Stimulated activated CD4-positive, alpha-beta T cell treated with anti-CD3 and anti-CD28 coated beads, Interleukin-2, amount 100 ng/mL, for 48 hours (primary cell): ENCODE measurements at regions not wholly inside any gene's neighbourhood (a gene's known extent, or its start where the extent isn't known, plus 50 kb on each side); places are given as distances from the start of the nearest gene placed in this dataset.

Experiments used
- DNase-seq, 2 donors: peaks; one replicate each; pipeline ENCODE4 v3.0.0-alpha.2; 2020

GRCh38 chrY:7463711-7464110, 552.2 kb upstream of the AMELY start:
- DNase-seq: no peak

- no peak for DNase-seq
These were observed 551.6 kb upstream of the AMELY start for GRCh38 chrY:7463196-7463595.

DNA sequence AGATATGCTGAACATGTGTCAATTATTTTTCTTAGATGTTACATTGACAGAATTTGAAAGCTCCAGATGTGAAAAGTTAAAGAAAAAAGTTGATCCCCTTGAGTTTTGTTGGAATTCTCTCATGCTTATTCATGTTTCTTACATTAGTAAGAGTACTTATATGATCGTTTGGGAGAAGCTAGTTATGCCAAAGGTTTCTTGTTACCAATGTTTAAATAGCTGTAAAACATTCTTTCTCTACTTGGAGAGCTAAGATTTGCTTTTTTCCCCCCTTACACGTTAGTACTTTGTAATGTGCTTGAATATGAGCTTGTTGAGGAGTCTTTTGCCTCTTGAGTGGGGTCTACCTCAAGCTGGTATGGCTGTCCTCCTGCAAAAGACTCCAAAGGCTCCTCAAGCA, 551.1 kb upstream of the AMELY start:
- no peak for DNase-seq

DNA sequence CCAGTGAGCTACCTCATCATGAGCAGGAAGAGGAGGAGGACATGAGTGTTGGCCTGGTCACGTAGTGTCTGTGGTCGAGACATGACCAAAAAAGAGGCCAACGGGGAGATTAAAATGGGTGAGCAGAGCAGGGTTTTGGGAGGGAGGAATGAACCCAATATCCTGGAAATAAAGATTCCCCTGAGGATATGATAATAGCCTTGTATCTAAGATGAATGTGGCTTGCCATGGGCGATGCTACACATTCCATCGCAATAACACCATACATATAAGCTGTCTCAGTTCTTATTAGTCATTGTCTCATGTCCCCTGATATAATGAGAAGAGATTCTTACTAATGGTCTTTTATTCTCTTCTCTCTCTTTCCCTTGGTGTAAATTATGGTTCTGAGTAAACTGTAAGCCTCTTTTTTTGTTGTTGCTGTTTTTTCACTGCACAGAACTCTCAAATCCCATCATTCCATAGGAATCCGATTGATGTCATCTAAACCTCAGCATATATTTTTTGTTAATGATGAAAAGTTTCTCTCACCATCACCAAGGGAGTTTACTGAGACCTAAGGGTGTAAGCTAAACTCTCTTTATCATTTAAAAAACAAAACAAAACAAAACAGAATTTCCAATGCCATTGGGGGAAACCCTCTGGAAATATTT, 550.4 kb upstream of the AMELY start:
- no peak for DNase-seq

- DNase-seq: no peak
These were observed 548.2 kb upstream of the AMELY start for GRCh38 chrY:7459802-7460201.

- no peak for DNase-seq
These were observed 546.9 kb upstream of the AMELY start for GRCh38 chrY:7458301-7459078.

DNA sequence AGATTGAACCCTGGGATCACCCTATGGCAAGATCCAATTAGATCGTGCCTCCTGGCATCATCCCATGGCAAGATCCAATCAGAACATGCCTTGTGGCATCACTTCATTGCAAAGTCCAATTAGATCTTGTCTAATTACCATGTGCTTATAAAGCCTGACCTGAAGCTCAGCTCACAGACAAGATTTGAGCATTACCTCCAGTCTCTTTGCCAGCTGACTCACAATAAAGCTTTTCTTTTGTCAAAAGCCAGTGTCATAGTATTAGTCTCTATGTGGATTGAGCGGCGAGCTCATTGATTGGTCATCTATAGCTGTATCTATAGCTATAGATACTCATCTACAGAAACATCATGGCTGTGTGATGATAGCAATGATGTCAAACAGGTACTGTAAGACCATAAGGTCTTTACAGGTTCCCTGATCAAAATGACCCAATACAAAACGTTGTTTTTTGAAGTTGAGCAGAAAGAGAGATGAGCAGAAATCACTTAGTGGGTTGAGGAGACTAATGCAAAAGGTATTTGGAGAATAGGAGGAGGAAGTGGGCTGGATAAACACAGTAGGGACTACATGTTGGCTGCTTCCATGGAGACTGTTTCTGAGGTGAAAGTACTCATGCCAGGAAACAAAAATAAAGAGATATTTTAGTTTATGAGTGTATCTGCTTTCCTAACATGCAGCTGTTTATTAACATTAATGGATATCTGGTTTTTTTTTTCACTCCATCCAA, 545.9 kb upstream of the AMELY start:
- DNase-seq: no peak

- no peak for DNase-seq
These were observed 544.1 kb upstream of the AMELY start for GRCh38 chrY:7455626-7456025.

DNA sequence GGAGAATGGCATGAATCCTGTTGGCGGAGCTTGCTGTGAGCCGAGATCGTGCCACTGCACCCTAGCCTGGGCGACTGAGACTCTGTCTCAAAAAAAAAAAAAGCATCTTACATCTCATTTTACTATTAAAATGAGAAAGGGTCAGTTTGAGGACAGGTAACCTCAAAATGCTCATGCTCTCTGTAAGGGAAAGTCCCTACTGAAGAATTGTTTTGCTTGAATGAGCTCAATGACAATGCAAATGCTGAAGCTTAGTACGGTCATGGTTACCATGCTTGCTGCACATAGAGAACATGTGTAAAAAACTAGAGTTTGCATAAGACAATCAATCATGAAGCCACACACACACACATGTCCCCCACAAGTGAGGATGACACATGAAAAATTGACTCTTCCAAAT, 541.8 kb upstream of the AMELY start:
- no peak for DNase-seq

- DNase-seq: no peak
These were observed 540.7 kb upstream of the AMELY start for GRCh38 chrY:7452246-7452645.

GRCh38 chrY:7449860-7450259, 538.3 kb upstream of the AMELY start:
- no peak for DNase-seq

DNA sequence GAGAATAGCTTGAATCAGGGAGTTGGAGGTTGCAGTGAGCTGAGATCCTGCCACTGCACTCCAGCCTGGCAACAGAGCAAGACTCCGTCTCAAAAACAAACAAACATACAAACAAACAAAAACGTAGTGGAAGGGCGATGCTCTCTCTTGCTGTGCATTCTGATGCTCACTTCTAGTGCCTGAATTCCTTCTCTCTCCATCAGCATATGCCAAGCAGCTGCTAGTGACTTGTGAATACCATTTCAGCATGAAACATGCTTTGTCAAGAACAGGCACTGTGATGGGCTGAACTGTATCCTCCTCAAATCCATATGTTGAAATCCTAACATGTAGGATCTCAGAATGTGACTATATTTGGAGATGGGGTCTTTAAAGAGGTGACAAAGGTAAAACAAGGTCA, 537.1 kb upstream of the AMELY start:
- DNase-seq: no peak

GRCh38 chrY:7447881-7448516, 536.4 kb upstream of the AMELY start:
- no peak for DNase-seq

DNA sequence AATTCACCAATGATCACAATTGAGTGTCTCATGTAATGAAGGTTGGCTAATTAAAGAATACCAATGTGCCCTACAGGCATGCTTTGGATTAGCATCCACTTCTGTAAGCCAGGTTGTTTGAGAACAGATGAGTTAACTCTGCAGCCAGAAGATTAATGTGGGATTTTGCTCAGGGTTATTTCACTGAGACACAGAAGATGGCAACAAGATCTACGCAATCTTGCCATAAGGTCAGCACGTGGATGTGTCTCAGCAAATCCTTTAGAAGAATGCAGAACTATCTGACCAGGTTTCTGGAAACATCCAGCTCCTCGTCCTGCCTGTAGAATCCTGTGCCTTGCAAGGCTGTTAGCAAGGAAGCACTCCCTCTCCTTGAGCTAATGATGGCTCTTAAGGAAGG, 532.6 kb upstream of the AMELY start:
- DNase-seq: no peak

DNA sequence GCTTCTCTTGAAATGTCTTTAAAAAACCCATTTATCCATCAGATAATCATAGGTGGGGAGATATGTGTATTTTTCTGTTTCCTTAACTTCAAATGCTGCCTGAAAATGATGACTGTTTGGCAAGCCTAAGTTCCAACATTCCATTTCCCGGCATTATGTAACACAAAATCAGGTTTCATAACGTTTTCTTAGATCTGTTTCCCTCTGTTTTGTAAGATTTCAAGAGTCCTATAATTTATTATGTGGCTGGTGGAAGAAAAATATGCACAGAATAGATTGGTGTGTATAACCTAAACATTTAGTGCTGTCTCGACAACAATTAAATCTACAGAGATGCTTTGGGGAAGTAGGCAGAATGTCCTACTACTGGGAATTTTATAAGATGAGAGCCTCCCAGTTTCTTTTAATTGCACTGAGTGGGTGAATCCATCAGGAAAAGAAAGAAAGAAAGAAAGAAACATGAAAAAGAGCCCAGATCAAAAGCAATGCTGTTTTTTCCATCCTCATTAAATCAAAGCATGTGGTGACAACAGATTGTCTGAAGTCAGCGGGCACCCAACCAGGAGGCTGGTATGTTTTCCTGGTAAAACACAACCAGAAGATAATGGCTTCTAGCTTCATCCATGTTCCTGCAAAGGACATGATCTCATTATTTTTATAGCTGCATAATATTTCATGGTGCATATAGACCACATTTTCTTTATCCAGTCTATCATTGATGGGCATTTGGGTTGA, 529.4 kb upstream of the AMELY start:
- no peak for DNase-seq

DNA sequence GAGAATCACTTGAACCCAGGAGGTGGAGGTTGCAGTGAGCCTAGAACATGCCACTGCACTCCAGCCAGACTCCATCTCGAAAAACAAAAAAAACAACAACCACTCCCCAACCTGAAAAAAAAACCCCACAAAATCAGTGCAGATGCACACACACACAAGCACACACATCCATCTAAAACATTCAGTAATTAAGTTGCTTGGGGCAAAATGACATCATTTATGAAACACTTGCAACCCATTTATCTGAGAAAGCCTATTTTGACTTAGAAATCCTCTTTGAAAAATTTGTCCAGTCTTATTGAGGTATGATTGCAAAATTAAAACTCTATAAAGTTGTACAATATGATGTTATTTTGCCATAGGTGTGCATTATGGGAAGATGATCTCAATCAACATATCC, 525.5 kb upstream of the AMELY start:
- no peak for DNase-seq

DNA sequence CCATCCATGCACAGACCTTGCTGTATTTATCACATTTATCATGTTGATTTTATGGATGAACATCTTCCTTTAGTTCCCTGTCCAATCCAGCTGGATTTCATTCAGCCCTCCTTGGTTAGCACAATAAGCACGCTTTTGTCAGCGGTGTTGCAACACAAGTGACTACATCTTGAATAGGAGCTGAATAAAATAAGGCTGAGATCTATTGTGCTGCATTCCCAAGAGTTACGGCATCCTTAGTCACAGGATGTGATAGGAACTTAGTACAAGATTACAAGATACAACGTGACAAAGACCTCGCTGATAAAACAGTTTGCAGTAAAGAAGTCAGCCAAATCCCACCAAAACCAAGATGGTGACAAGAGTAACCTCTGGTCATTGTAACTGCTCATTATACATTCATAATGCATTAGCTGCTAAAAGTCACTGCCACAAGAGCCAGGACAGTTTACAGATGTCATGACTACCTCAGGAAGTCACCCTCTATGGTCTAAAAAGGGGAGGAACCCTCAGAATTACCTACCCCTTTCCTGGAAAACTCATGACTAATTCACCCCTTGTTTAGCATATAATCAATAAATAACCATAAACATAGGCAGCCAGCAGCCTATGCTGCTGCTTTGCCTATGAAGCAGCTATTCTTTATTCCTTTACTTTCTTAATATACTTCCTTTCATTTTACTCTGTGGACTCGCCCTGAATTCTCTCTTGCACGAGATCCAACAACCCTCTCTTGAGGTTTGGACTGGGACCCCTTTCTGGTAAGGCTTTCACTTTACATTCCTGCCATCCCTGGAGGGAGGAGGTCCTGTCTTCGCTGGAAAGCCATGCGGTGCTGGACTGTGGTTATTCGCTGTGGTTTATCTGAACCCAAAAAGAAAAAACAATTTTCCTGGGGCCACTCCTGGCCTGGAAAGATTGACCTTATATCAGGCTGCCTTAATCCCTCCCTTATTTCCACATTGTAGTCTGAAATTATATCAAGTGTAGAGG, 522.6 kb upstream of the AMELY start:
- no peak for DNase-seq

DNA sequence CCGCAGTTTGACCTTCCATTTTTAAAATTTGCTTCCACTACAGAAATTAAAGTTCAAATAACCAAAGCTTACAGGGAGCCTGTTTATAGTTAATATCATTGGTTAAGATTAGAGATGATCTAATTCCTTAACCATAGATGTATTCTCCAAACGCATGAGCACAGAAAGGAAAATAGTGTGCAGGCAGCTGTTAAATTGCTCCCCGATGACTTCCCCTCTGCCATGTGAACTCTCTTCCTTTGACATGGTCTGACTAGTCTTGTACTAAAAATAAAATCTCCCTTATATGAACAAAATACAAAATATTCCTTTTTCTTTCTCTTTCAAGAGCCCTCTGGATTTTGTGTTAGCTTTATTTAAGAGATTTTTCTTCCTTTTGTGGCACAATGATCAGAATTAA, 507.6 kb upstream of the AMELY start:
- no peak for DNase-seq

DNA sequence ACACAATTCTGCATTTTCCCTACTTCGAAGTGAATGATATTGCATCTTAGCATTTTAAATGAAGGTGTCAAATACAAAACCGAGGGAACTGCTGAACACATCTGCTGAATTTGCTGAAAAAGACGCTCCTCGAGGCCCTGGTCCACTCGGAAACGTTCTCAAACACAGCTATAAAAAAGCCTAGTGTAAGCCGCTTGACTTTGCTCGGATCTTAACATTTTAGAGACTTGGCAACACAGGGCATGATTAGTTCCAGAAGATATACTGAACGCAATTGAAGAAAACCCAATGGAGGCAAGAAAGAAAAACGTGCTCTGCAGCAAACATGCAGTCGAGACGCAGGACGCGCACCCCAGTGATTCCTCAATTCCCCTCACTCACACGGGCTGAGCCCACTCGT, 506.4 kb upstream of the AMELY start:
- no peak for DNase-seq

GRCh38 chrY:7416406-7416805, 504.9 kb upstream of the AMELY start:
- no peak for DNase-seq

GRCh38 chrY:7415157-7415633, 503.6 kb upstream of the AMELY start:
- no peak for DNase-seq
